Stimulated activated naive B cell treated with anti-CD40 and anti-IgM and Interleukin-4, amounts not matched to agents 10 μg/mL and 1 μg/mL and 100 μg/mL, for 72 hours (primary cell): ENCODE measurements at regions not wholly inside any gene's neighbourhood (a gene's known extent, or its start where the extent isn't known, plus 50 kb on each side); places are given as distances from the start of the nearest gene placed in this dataset.
"Not testable (repeated sequence)": the region's sequence is repeated elsewhere in the genome, so short reads cannot be mapped to it uniquely, and the experiment has no call there.

Experiments
- ATAC-seq, 2 donors: fragments of 150-1000 bp; cut with Tn5 transposase; replicated peaks; 2 replicates each; pipeline ENCODE4 v1.10.0; 2021; ENCODE audit warnings: moderate library complexity in 1 of 2
- DNase-seq: peaks from one replicate; pipeline ENCODE4 v3.0.0; 2021
- H3K27ac Mint-ChIP-seq: one replicate; pipeline ENCODE4 v1.8.0; 2022; ENCODE audit warnings: mild to moderate bottlenecking, mixed read lengths
- H3K27me3 Mint-ChIP-seq, 2 donors: one replicate each; pipeline ENCODE4 v1.8.0; 2022; ENCODE audit warnings: mixed read lengths in 2 of 2
- H3K36me3 Mint-ChIP-seq, 2 donors: one replicate each; pipeline ENCODE4 v1.8.0; 2022; ENCODE audit warnings: mixed read lengths in 2 of 2, mild to moderate bottlenecking in 1 of 2
- H3K4me1 Mint-ChIP-seq, 2 donors: one replicate each; pipeline ENCODE4 v1.8.0; 2022; ENCODE audit warnings: mixed read lengths in 2 of 2, mild to moderate bottlenecking in 1 of 2
- H3K4me3 Mint-ChIP-seq, 2 donors: one replicate each; pipeline ENCODE4 v1.8.0; 2022; ENCODE audit warnings: mild to moderate bottlenecking in 2 of 2, mixed read lengths in 2 of 2, moderate library complexity in 1 of 2
- H3K9me3 Mint-ChIP-seq, 2 donors: one replicate each; pipeline ENCODE4 v1.8.0; 2022; ENCODE audit warnings: mixed read lengths in 2 of 2, mild to moderate bottlenecking in 1 of 2

DNA sequence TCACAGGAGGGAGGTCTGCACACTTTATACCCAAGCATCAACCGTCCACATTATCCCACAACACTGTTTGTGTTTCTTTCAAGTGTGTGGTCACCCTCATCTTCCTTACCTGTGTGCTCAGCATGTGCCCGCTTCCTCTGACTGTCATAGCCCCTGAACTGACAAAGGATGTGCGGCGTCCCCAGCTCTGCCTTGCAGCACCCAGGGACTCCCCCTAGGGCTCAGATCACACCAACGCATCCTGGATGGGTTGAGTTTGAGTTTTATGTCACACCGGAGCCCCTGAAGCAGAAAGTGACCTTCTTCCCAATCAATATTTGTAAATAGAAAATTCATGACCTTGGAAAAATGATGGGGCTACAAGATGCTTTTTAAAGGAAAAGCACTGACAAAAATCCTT lies 770.7 kb upstream of the TMEM132C start:
- Mint-ChIP-seq H3K4me3 (no peak overlapping the region), H3K9me3 (peaks cover 3 to 5% of the 10 kb centered on the region in 2 donors), H3K27ac (no peak overlapping the region), H3K27me3 (no peaks in the 10 kb centered on the region), H3K36me3 (no peaks in the 10 kb centered on the region), H3K4me1 (no peaks in the 10 kb centered on the region)
- ATAC-seq, result no peak
- no peak for DNase-seq

DNA sequence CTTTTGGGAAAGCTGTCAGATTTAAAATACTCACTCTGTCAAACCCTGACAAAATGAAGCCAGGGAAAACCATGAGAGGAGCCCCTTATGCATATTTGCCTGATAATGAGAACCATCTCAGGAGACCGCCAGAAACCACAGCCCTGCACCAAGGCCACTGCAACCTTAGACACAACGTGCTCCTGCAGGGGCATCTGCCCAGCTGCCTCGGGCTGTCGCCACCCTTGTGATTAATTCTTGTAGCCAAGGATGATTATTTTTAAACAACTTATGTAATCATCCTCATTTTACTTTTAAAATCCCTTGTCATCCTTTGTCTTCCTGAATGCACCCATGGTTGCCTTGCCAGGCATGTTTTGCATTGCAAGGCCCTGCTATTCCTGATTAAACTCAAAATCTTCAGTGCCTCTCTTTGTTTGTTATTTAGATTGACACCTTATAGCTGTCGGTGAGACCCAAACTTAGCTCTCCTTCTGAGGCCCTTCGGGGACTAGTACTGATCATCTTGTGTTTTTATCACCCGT lies 766.4 kb upstream of the TMEM132C start:
- Mint-ChIP-seq H3K27me3 (no peaks in the 10 kb centered on the region), H3K9me3 (peaks cover 3 to 4% of the 10 kb centered on the region in 2 donors), H3K27ac (no peak overlapping the region), H3K36me3 (no peaks in the 10 kb centered on the region), H3K4me3 (no peak overlapping the region), H3K4me1 (no peaks in the 10 kb centered on the region)
- DNase-seq (no peak), ATAC-seq (no peak)

DNA sequence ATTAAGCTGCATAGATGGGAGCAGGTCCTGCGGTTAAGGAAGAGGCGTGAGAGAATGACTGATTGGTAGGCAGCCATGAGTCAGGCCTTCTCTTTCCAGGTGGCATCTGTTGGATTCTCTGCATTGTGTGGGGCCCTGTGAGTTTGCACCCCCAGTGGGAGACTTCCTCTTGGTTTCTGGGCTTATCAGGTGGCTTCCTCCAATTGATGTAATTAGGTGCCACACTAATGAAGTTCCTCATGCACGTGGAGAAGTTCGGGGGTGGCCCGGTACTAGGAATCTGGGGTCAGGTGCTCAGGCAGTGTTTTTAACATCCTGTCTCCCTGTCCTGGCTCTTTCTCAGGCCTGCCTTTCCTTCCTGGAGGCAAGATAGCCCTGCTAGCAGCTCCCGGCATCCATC lies 765.1 kb upstream of the TMEM132C start:
- Mint-ChIP-seq H3K27ac (no peak overlapping the region), H3K4me1 (no peaks in the 10 kb centered on the region), H3K4me3 (no peak overlapping the region), H3K9me3 (peaks cover 3 to 4% of the 10 kb centered on the region in 2 donors), H3K27me3 (no peaks in the 10 kb centered on the region), H3K36me3 (no peaks in the 10 kb centered on the region)
- ATAC-seq, result no peak
- no peak for DNase-seq

DNA sequence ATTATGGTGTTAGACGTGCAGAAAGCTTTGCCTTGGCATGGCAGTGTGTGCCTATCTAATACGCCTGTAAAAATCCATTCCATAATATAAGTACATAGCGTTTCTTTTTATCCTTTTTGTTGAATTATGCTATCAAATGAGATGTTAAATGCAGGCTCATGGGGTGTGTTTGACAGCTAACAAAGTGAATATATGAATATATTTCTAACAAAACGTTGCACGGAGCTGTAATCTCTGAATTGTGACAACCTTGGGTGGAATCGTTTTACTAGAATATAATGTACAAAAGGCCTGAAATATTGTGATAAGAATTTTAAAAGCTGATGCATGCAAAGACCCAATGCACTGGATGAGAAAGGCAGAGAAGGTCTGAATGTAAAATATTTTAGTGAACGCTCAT lies 763.7 kb upstream of the TMEM132C start:
- Mint-ChIP-seq H3K4me3 (no peak overlapping the region), H3K4me1 (no peaks in the 10 kb centered on the region), H3K27me3 (no peaks in the 10 kb centered on the region), H3K36me3 (no peaks in the 10 kb centered on the region), H3K27ac (no peak overlapping the region), H3K9me3 (peaks cover 3 to 4% of the 10 kb centered on the region in 2 donors)
- DNase-seq (no peak), ATAC-seq (no peak)

DNA sequence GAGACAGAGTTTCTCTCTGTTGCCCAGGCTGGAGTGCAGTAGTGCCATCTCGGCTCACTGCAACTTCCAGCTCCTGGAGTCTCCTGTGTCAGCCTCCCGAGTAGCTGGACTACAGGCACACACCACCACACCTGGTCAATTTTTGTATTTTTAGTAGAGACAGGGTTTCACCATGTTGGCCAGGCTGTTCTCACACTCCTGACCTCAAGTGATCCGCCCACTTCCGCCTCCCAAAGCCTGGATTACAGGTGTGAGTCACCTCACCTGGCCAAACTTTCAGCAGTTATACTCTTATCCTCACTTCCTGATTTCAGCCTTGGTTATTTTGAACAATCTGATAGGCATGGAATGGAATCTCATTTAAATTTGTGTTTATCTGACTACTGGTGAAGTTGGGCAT lies 763.0 kb upstream of the TMEM132C start:
- not testable (repeated sequence) for H3K9me3 Mint-ChIP-seq, DNase-seq, H3K4me1 Mint-ChIP-seq, H3K27me3 Mint-ChIP-seq, H3K27ac Mint-ChIP-seq, H3K36me3 Mint-ChIP-seq, H3K4me3 Mint-ChIP-seq, ATAC-seq

DNA sequence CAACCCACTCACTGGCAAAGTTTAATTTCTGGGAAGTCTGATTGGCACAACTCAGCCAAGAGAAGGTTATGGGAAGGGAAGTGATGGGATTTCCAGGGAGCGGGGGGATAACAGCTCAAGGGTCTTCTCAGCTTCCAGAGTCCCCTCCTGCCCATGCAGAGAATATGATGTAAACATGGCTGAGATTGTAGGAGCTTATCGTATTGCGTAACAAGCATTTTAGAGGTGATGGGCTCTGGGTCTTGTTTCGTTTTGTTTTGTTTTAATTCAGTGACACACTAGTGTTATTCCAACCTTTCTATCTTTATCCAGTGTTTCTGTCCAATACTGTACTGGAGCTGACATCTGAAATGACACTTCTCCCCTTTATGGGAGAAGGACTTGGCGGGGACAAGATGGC lies 762.1 kb upstream of the TMEM132C start:
- H3K4me3 Mint-ChIP-seq, result no peak overlapping the region
- no peak overlapping the region for H3K27ac Mint-ChIP-seq
- DNase-seq (no peak), ATAC-seq (no peak)
- no peaks in the 10 kb centered on the region for H3K27me3 Mint-ChIP-seq
- no peaks in the 10 kb centered on the region for H3K4me1 Mint-ChIP-seq
- no peaks in the 10 kb centered on the region for H3K36me3 Mint-ChIP-seq
- H3K9me3 Mint-ChIP-seq, result peaks cover 4% of the 10 kb centered on the region in 2 donors

DNA sequence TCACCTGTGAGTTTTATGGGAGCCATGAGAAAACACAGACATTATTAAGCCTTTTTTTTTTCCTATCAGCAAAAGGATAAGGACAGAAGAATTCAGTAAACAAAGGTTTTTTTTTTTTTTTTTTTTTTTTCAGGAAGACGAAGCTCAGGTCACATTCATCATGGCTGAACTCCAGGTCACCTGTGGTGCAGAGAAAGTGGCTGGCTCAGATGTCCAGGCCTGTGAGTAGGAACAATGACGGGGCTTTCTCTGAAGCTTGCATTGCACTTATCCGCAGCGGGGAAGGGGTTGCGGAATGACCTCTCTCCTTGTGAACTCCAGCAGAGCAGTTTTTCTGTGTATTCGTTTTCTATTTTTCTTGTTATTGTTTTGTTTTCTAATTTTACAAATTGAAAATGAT lies 759.6 kb upstream of the TMEM132C start:
- peaks cover 4 to 8% of the 10 kb centered on the region in 2 donors for H3K9me3 Mint-ChIP-seq
- H3K36me3 Mint-ChIP-seq, result no peaks in the 10 kb centered on the region
- H3K4me1 Mint-ChIP-seq, result no peaks in the 10 kb centered on the region
- H3K27me3 Mint-ChIP-seq, result no peaks in the 10 kb centered on the region
- no peak for ATAC-seq
- H3K4me3 Mint-ChIP-seq, result no peak overlapping the region
- H3K27ac Mint-ChIP-seq, result no peak overlapping the region
- DNase-seq, result no peak

DNA sequence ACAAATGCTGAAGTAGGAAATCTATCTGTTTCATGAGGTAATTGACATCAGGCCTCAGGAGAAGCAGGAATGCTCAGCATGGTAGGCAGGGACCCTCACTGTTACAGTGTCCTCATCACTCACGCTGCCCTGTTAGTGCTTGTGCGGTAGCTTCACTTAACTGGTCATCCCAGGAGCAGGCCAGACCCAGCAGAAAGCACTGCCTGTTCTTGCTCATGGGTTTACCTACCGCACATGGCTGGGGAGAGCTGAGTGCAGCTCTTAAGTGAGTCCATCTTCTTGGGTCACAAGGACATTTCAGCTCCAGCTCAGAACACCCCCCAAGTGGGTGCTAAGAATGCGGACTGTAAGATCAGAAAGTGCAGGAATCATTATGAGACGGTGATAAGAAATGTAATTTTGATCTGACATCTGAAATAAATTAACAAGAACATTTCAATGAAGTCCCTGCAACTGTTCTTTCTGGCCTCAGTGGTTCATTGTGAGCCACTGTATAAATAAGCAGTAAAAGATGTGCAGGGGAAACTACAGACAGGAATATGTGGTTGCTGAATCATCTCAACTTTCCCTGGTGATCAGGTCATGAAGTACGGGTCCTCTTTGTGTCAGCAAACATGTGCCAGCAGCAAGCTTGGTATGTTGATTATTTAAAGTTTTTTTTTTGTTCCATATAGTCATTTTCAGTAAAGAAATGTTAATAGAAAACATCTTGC lies 757.7 kb upstream of the TMEM132C start:
- no peaks in the 10 kb centered on the region for H3K27me3 Mint-ChIP-seq
- DNase-seq, result no peak

DNA sequence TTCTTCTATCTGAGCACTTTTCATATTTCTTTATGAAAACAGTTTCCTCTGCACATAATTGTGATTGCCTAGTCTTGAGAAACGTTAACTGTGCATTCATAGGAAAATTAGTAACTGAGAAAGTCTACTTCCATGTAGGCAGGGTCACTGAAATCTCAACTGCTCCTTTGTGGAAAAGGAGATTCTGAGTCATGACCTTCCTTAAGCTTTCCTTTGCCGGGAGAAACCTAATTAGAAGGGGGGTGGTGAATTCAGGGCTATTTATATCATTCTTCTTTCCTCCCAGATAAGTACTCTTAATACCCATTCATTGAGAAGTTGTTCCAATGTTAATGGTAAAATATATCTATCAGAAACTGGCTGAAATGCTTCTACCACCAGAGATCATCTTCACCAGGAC lies 751.0 kb upstream of the TMEM132C start:
- DNase-seq, result no peak
- no peak overlapping the region for H3K27ac Mint-ChIP-seq
- H3K4me3 Mint-ChIP-seq, result no peak overlapping the region
- no peak for ATAC-seq
- H3K9me3 Mint-ChIP-seq, result peaks cover 0 to 3% of the 10 kb centered on the region in 2 donors
- H3K36me3 Mint-ChIP-seq, result no peaks in the 10 kb centered on the region
- H3K4me1 Mint-ChIP-seq, result no peaks in the 10 kb centered on the region
- H3K27me3 Mint-ChIP-seq, result no peaks in the 10 kb centered on the region

More for the DNA sequence above, 757.7 kb upstream of the TMEM132C start:
- Mint-ChIP-seq H3K36me3 (no peaks in the 10 kb centered on the region), H3K4me1 (no peaks in the 10 kb centered on the region), H3K9me3 (peaks cover 6 to 7% of the 10 kb centered on the region in 2 donors), H3K27ac (no peak overlapping the region), H3K4me3 (no peak overlapping the region)
- ATAC-seq, result no peak

DNA sequence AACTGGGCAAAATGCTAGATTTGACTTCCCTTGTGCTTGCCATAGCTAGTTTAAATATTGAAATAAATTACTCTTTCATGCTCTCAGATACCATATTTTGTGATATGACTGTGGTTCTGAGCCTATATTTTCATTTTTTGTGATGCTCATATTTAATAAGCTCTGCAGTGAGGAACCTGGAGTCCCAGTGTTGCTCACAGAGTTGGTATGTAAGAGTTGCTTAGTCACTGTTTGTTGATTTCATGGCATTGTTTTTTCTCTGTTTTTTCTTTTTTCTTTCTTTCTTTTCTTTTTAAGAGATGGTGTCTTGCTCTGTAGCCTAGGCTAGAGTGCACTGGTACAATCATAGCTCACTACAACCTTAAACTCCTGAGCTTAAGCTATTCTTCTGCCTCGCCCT lies 750.5 kb upstream of the TMEM132C start:
- no peak overlapping the region for H3K27ac Mint-ChIP-seq
- DNase-seq, result no peak

DNA sequence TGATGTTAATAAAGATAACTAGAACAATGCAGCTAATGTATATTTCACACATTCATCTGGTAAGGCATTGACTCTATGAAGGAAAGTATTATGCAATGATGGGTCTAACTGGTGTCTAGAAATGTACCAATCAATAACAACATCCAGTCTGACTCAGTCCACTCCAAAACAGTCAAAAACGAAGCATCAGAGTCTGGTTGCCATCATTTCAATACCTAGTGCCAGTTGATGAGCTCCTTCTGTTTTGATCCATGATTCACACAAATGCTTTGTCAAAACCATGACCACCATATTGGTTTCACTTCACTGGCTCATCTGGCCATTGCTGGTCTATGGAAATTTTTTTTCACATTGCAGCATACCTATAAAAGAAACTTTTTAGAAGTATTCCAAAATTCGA lies 747.2 kb upstream of the TMEM132C start:
- Mint-ChIP-seq H3K9me3 (no peaks in the 10 kb centered on the region), H3K36me3 (no peaks in the 10 kb centered on the region), H3K4me1 (no peaks in the 10 kb centered on the region), H3K27ac (no peak overlapping the region), H3K27me3 (no peaks in the 10 kb centered on the region), H3K4me3 (no peak overlapping the region)
- DNase-seq (no peak), ATAC-seq (no peak)

More for the DNA sequence above, 750.5 kb upstream of the TMEM132C start:
- ATAC-seq, result no peak
- Mint-ChIP-seq H3K36me3 (no peaks in the 10 kb centered on the region), H3K4me3 (no peak overlapping the region), H3K4me1 (no peaks in the 10 kb centered on the region), H3K27me3 (no peaks in the 10 kb centered on the region), H3K9me3 (peaks cover 0 to 3% of the 10 kb centered on the region in 2 donors)

DNA sequence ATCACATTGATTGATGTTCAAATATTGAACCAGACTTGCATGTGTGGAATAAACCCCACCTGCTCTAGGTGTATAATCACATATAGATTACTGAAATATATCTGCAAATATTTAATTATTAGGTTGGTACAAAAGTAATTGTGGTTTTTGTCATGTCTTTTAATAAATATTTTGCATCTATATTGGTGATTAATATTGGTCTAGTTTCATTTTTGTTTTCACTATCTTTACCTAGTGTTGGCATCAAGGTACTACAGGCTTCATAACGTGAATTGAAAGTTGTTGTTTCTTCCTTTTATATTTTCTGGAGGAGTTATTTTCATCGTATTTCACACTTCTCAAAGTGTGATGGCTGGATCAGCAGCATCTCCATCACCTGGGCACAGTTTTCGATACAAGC lies 740.0 kb upstream of the TMEM132C start:
- Mint-ChIP-seq H3K9me3 (no peaks in the 10 kb centered on the region), H3K4me3 (no peak overlapping the region), H3K27me3 (no peaks in the 10 kb centered on the region), H3K36me3 (no peaks in the 10 kb centered on the region), H3K4me1 (no peaks in the 10 kb centered on the region), H3K27ac (no peak overlapping the region)
- ATAC-seq (no peak), DNase-seq (no peak)

DNA sequence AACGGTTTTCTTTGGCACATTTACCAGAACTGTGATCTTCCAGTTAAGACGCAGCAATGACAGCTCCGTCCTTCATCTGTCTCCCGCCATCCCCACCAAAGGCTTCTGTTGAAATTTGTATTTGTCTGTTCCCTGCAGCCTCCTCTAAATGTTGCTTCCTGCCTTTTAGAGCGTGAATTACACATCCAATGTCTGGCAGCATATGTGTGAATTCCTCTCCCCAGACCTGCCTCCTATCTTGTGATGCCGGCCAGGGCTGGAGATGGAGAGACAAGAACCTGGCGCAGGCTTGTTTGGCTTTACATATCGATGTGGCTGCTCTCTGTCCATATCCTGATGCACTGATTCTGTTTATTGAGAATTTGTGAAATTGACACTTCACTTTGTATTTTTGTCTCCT lies 738.4 kb upstream of the TMEM132C start:
- Mint-ChIP-seq H3K9me3 (no peaks in the 10 kb centered on the region), H3K4me3 (no peak overlapping the region), H3K36me3 (no peaks in the 10 kb centered on the region), H3K27me3 (no peaks in the 10 kb centered on the region), H3K4me1 (no peaks in the 10 kb centered on the region), H3K27ac (no peak overlapping the region)
- no peak for ATAC-seq
- no peak for DNase-seq

DNA sequence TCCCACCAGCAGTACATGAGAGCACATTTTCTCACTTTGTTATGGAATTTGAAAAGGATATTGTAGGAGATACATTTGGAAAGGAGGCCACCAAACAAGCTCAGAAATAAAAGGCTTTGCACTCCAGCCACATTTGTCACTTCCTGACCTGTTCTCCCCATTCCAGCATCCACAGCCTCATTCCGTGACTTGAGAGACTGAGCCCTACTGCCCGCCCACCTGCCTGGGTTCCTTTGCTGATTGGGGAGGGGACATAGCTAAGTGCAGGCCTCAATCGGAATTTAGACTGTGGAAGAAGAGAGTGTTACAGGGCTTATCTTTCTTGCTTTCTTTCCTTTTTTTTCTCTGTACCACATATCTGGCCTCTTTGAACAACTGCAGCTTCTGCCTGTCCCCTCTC lies 735.4 kb upstream of the TMEM132C start:
- no peaks in the 10 kb centered on the region for H3K36me3 Mint-ChIP-seq
- no peak overlapping the region for H3K27ac Mint-ChIP-seq

DNA sequence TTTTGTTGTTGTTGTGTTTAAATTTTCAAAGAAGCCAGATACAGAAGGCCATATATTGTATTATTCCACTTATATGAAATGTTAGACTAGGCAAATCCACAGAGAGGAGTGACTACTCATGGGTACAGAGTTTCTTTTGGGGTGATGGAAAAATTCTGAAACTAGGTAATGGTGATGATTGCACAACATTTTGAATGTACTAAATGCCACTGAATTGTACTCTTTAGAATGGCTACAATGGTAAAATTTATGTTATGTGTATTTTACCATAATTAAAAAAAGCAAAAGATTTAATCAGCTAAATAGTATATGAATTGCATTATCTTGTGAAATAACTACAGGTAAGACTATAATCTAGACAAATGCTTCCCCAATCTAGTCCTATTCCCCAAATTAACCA lies 733.6 kb upstream of the TMEM132C start:
- DNase-seq (no peak), ATAC-seq (no peak)
- peaks cover 0 to 7% of the 10 kb centered on the region in 2 donors for H3K9me3 Mint-ChIP-seq
- no peaks in the 10 kb centered on the region for H3K36me3 Mint-ChIP-seq
- H3K27ac Mint-ChIP-seq, result no peak overlapping the region
- H3K27me3 Mint-ChIP-seq, result no peaks in the 10 kb centered on the region
- H3K4me1 Mint-ChIP-seq, result no peaks in the 10 kb centered on the region
- no peak overlapping the region for H3K4me3 Mint-ChIP-seq

More for the DNA sequence above, 735.4 kb upstream of the TMEM132C start:
- no peak for DNase-seq
- Mint-ChIP-seq H3K4me1 (no peaks in the 10 kb centered on the region), H3K9me3 (peaks cover 0 to 7% of the 10 kb centered on the region in 2 donors), H3K4me3 (no peak overlapping the region), H3K27me3 (no peaks in the 10 kb centered on the region)
- ATAC-seq, result no peak
